Ascending aorta (tissue), 2 donors: ENCODE measurements at regions not wholly inside any gene's neighbourhood (a gene's known extent, or its start where the extent isn't known, plus 50 kb on each side); places are given as distances from the start of the nearest gene placed in this dataset.

Experiments
- DNase-seq, 2 donors: peaks; one replicate each; pipeline ENCODE4 v3.0.0-alpha.2; 2019; ENCODE audit warnings: low spot score in 2 of 2
- H3K27ac ChIP-seq, 2 donors: fragments of 200-600 bp; sonication (generic); one replicate each; pipeline ENCODE4 v1.5.1; 2016 to 2017; ENCODE audit warnings: mild to moderate bottlenecking in 1 of 2
- H3K27me3 ChIP-seq: fragments of 200-600 bp; sonication (generic); one replicate; pipeline ENCODE4 v1.5.1; 2017
- H3K36me3 ChIP-seq, 2 donors: fragments of 200-600 bp; sonication (generic); one replicate each; pipeline ENCODE4 v1.5.1; 2016
- H3K4me1 ChIP-seq, 2 donors: fragments of 200-600 bp; sonication (generic); one replicate each; pipeline ENCODE4 v1.5.1; 2016 to 2017; ENCODE audit warnings: mild to moderate bottlenecking in 1 of 2
- H3K4me3 ChIP-seq, 2 donors: fragments of 200-600 bp; sonication (generic); one replicate each; pipeline ENCODE4 v1.5.1; 2016 to 2017; ENCODE audit warnings: mild to moderate bottlenecking in 1 of 2
- H3K9me3 ChIP-seq, 2 donors: fragments of 200-600 bp; sonication (generic); one replicate each; pipeline ENCODE4 v1.5.1; 2016
- CTCF ChIP-seq, 3 experiments: fragments of 200-600 bp in 2 of 3; fragments of 450-650 bp in 1 of 3; sonication (generic) in 2 of 3; IDR thresholded peaks; one replicate each; pipeline ENCODE4 v1.5.1; 2016 to 2019; ENCODE audit warnings: antibody characterized with exemption in 3 of 3, mild to moderate bottlenecking in 1 of 3, moderate library complexity in 1 of 3
- intact Hi-C: fragments of 100-400 bp; cut with DNase I; formaldehyde crosslinking; loops from one replicate; pipeline ENCODE4 v1.15.1; 2023

GRCh38 chr14:31969699-31970240 is 107.3 kb upstream of the ARHGAP5 start:
- no peak for TF ChIP-seq CTCF (IDR thresholded peaks at IDR 0.05)
- no peaks in the 10 kb centered on the region for H3K4me1 ChIP-seq
- no peaks in the 10 kb centered on the region for H3K36me3 ChIP-seq
- H3K4me3 ChIP-seq = no peak overlapping the region
- no peaks in the 10 kb centered on the region for H3K27me3 ChIP-seq
- DNase-seq = no peak
- no peaks in the 10 kb centered on the region for H3K9me3 ChIP-seq
- no peak overlapping the region for H3K27ac ChIP-seq
- intact Hi-C loops = no loop called here

- TF ChIP-seq CTCF (IDR thresholded peaks at IDR 0.05) = no peak
- Histone ChIP-seq H3K27me3 (no peaks in the 10 kb centered on the region), H3K27ac (no peak overlapping the region)
Measured at GRCh38 chr14:31970744-31971143, 106.4 kb upstream of the ARHGAP5 start.

GRCh38 chr14:31971612-31972011 is 105.5 kb upstream of the ARHGAP5 start:
- no peaks in the 10 kb centered on the region for H3K4me1 ChIP-seq
- TF ChIP-seq CTCF (IDR thresholded peaks at IDR 0.05) = no peak
- no peaks in the 10 kb centered on the region for H3K9me3 ChIP-seq
- no peaks in the 10 kb centered on the region for H3K36me3 ChIP-seq
- no peak overlapping the region for H3K4me3 ChIP-seq
- DNase-seq = no peak
- no peak overlapping the region for H3K27ac ChIP-seq
- intact Hi-C loops = no loop called here
- no peaks in the 10 kb centered on the region for H3K27me3 ChIP-seq

More at GRCh38 chr14:31970744-31971143, 106.4 kb upstream of the ARHGAP5 start:
- no peaks in the 10 kb centered on the region for H3K4me1 ChIP-seq
- no peaks in the 10 kb centered on the region for H3K9me3 ChIP-seq
- H3K36me3 ChIP-seq = no peaks in the 10 kb centered on the region
- intact Hi-C loops = no loop called here
- no peak overlapping the region for H3K4me3 ChIP-seq
- no peak for DNase-seq

- Histone ChIP-seq H3K27ac (no peak overlapping the region), H3K4me1 (no peaks in the 10 kb centered on the region), H3K4me3 (no peak overlapping the region), H3K9me3 (peaks cover 0 to 3% of the 10 kb centered on the region in 2 donors), H3K27me3 (no peaks in the 10 kb centered on the region), H3K36me3 (no peaks in the 10 kb centered on the region)
- no peak for DNase-seq
- intact Hi-C loops = no loop called here
- TF ChIP-seq CTCF (IDR thresholded peaks at IDR 0.05) = no peak
Measured at GRCh38 chr14:31977001-31977556, 100.0 kb upstream of the ARHGAP5 start.

DNA sequence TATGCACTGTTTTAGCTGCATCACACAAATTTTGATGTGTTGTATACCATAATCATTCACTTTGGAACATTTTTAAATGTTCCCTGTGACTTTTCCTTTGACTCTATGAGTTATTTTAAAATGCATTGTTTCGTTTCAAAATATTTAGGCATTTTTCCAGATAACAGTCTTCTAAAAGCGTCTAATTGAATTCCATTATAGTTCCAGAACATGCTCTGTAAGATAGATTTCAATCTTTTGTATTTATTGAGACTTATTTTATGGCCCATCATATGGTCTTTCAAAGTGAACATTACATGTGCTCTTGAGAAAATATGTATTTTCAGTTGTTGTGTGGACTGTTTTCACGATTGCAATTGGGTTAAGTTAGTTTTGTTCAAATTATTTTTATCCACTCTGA is 98.7 kb upstream of the ARHGAP5 start:
- Histone ChIP-seq H3K27ac (no peak overlapping the region), H3K9me3 (peaks cover 6 to 16% of the 10 kb centered on the region in 2 donors), H3K27me3 (no peaks in the 10 kb centered on the region), H3K4me1 (no peaks in the 10 kb centered on the region), H3K4me3 (no peak overlapping the region), H3K36me3 (no peaks in the 10 kb centered on the region)
- intact Hi-C loops = no loop called here
- TF ChIP-seq CTCF (IDR thresholded peaks at IDR 0.05) = no peak
- no peak for DNase-seq

- peaks cover 6 to 33% of the 10 kb centered on the region in 2 donors for H3K9me3 ChIP-seq
- no peaks in the 10 kb centered on the region for H3K27me3 ChIP-seq
- H3K4me1 ChIP-seq = no peaks in the 10 kb centered on the region
- no peaks in the 10 kb centered on the region for H3K36me3 ChIP-seq
- no peak overlapping the region for H3K27ac ChIP-seq
- no peak for TF ChIP-seq CTCF (IDR thresholded peaks at IDR 0.05)
- no peak for DNase-seq
- no peak overlapping the region for H3K4me3 ChIP-seq
- intact Hi-C loops = no loop called here
Measured at GRCh38 chr14:31982642-31983041, 94.5 kb upstream of the ARHGAP5 start.
